SK-N-MC (cell line): ENCODE measurements at regions not wholly inside any gene's neighbourhood (a gene's known extent, or its start where the extent isn't known, plus 50 kb on each side); places are given as distances from the start of the nearest gene placed in this dataset.

ENCODE experiments used
- EZH2 ChIP-seq: fragments of 200-600 bp; sonication (generic); IDR thresholded peaks from one replicate; pipeline ENCODE4 v1.6.1; 2017; ENCODE audit warnings: antibody characterized with exemption
- FOXP2 ChIP-seq: optimal IDR thresholded peaks from 2 replicates; pipeline ENCODE3; 2011; ENCODE audit warnings: mild to moderate bottlenecking, moderate library complexity; ENCODE audit not compliant: insufficient read depth; ENCODE audit errors: extremely low read length, control extremely low read depth
- POLR2AphosphoS5 ChIP-seq: IDR thresholded peaks from 2 replicates; pipeline ENCODE4 v1.6.1; 2012; ENCODE audit warnings: mild to moderate bottlenecking, low read depth, low read length, borderline replicate concordance

- TF ChIP-seq EZH2 (no peak), POLR2AphosphoS5 (no peak), FOXP2 (no peak)
Observed at GRCh38 chr2:13067508-13067907, 350.8 kb downstream of the TRIB2 start.
